ENCODE measurements at regions not wholly inside any gene's neighbourhood (a gene's known extent, or its start where the extent isn't known, plus 50 kb on each side); places are given as distances from the start of the nearest gene placed in this dataset.

DNA sequence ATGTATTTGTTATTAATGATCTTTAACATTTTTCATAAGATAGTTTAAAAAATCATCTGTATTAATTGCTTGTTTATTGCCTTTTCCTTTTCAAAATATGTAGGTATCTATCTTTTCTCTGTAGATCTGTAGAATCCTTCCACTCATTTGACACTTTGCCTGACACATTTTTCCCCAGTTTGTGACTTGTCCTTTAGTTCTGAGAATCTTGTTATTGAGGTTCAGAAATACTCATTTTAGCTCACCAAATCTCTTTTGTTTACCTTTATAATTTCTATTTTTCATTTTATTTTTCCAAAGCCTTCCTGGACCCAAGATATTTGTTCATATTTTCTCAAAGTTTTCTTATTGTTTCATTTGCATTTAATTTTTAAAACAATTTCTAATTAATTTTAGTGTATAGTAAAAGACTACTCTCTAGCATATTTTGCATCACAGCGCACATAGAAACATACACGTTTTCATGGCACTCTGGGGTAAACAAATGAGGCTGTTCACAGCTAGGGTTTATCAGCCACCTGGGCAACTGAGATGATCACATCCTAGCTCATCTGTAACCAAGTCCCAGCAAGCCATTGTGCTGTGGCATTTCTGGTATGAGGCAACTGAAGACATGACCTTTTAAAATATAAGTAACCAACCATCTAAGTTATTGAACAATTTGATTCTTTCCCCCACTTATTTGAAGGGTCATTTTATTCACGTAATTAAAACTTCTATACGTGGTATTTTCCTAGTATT lies 275.7 kb downstream of the ADGB start:
- Histone ChIP-seq H3K4me3 (ENCODE audit: control insufficient read depth in 1 of 7, extremely low read depth in 1 of 7, insufficient read depth in 4 of 7, low read depth in 2 of 7, low read length in 6 of 7) (no peak overlapping the region), H3K4me1 (ENCODE audit: control extremely low read depth in 1 of 4, control insufficient read depth in 4 of 4, insufficient read depth in 4 of 4, low read length in 3 of 4) (peaks cover 35 to 55% (median 46%) of the 10 kb centered on the region in 4 experiments), H3K27me3 (replicated peaks in 2 of 5; ENCODE audit: control insufficient read depth in 4 of 5, insufficient read depth in 5 of 5, low read length in 4 of 5) (no peaks in the 10 kb centered on the region), H3K27ac (ENCODE audit: insufficient read depth in 1 of 2, low read depth in 1 of 2, low read length in 2 of 2, poor library complexity in 1 of 2, severe bottlenecking in 2 of 2) (no peak overlapping the region), H3K36me3 (ENCODE audit: control insufficient read depth in 4 of 4, insufficient read depth in 4 of 4, low read length in 3 of 4) (no peaks in the 10 kb centered on the region), H3K9me3 (ENCODE audit: control extremely low read depth in 1 of 5, control insufficient read depth in 4 of 5, insufficient read depth in 2 of 5, low read depth in 1 of 5, low read length in 4 of 5) (no peaks in the 10 kb centered on the region)
- DNase-seq: no peak
- ChIA-PET POLR2A (interaction anchor here (1.2 kb wide), 1 partner anchor 33 kb away, joined by 3 read pairs; no protein-coding TSS in a partner anchor), CTCF (interaction anchor here (2.8 to 3.3 kb wide), 2 partner anchors 9 to 29 kb away, joined by 11 to 15 read pairs; no protein-coding TSS in a partner anchor)
- WGBS (ENCODE audit: insufficient coverage): 100% methylated on average over 1 of the region's 4 CpGs

DNA sequence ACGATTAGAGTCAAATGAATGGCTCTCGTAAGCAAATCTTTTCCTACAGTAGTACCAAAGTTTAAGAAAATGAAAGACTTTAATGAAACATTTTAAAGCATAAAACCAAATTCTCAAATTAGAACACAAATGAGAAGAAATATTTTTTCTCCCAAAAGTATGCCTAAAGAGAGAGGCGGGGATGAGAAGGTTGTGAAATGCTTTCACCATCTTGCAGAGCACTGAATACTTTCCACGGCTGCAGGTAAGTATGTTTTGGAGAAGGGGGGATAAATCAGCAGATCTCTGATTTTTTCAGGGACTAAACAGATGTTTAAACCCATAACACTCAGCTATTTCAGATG lies 277.1 kb downstream of the ADGB start:
- peak overlapping the region in 2 of 7 experiments; percentile 22 to 30 for H3K4me3 ChIP-seq (ENCODE audit: control insufficient read depth in 1 of 7, extremely low read depth in 1 of 7, insufficient read depth in 4 of 7, low read depth in 2 of 7, low read length in 6 of 7)
- POLR2A ChIA-PET: interaction anchor here (1.0 to 1.1 kb wide), 2 partner anchors 172 to 327 kb away, joined by 3 to 4 read pairs; no protein-coding TSS in a partner anchor
- peak overlapping the region; percentile 79 to 86 for H3K27ac ChIP-seq (ENCODE audit: insufficient read depth in 1 of 2, low read depth in 1 of 2, low read length in 2 of 2, poor library complexity in 1 of 2, severe bottlenecking in 2 of 2)
- no peaks in the 10 kb centered on the region for H3K36me3 ChIP-seq (ENCODE audit: control insufficient read depth in 4 of 4, insufficient read depth in 4 of 4, low read length in 3 of 4)
- no CpG with 5 or more reads among the region's 4 CpGs for WGBS (ENCODE audit: insufficient coverage)
- H3K9me3 ChIP-seq (ENCODE audit: control extremely low read depth in 1 of 5, control insufficient read depth in 4 of 5, insufficient read depth in 2 of 5, low read depth in 1 of 5, low read length in 4 of 5): no peaks in the 10 kb centered on the region
- no peak for DNase-seq
- no peaks in the 10 kb centered on the region for H3K27me3 ChIP-seq (replicated peaks in 2 of 5; ENCODE audit: control insufficient read depth in 4 of 5, insufficient read depth in 5 of 5, low read length in 4 of 5)
- CTCF ChIA-PET: interaction anchor here (2.8 to 3.3 kb wide), 2 partner anchors 11 to 27 kb away, joined by 11 to 15 read pairs; no protein-coding TSS in a partner anchor
- peaks cover 35 to 61% (median 54%) of the 10 kb centered on the region in 4 experiments for H3K4me1 ChIP-seq (ENCODE audit: control extremely low read depth in 1 of 4, control insufficient read depth in 4 of 4, insufficient read depth in 4 of 4, low read length in 3 of 4)

- DNase-seq: peak; percentile 94 to 97 (median 94)
- Histone ChIP-seq H3K27ac (ENCODE audit: insufficient read depth in 1 of 2, low read depth in 1 of 2, low read length in 2 of 2, poor library complexity in 1 of 2, severe bottlenecking in 2 of 2) (peak overlapping the region; percentile 79 to 86), H3K9me3 (ENCODE audit: control extremely low read depth in 1 of 5, control insufficient read depth in 4 of 5, insufficient read depth in 2 of 5, low read depth in 1 of 5, low read length in 4 of 5) (no peaks in the 10 kb centered on the region), H3K27me3 (replicated peaks in 2 of 5; ENCODE audit: control insufficient read depth in 4 of 5, insufficient read depth in 5 of 5, low read length in 4 of 5) (no peaks in the 10 kb centered on the region), H3K4me1 (ENCODE audit: control extremely low read depth in 1 of 4, control insufficient read depth in 4 of 4, insufficient read depth in 4 of 4, low read length in 3 of 4) (peaks cover 35 to 65% (median 57%) of the 10 kb centered on the region in 4 experiments), H3K36me3 (ENCODE audit: control insufficient read depth in 4 of 4, insufficient read depth in 4 of 4, low read length in 3 of 4) (no peaks in the 10 kb centered on the region), H3K4me3 (ENCODE audit: control insufficient read depth in 1 of 7, extremely low read depth in 1 of 7, insufficient read depth in 4 of 7, low read depth in 2 of 7, low read length in 6 of 7) (peak overlapping the region in 3 of 7 experiments; percentile 27 to 45 (median 33))
- 0% methylated on average over 1 of the region's 9 CpGs for WGBS (ENCODE audit: insufficient coverage)
- ChIA-PET CTCF (interaction anchor here (0.9 to 3.3 kb wide), 3 partner anchors 11 to 27 kb away, joined by 3 to 15 read pairs (median 11); no protein-coding TSS in a partner anchor), POLR2A (interaction anchor here (0.6 to 1.1 kb wide), 5 partner anchors 20 to 405 kb away, joined by 3 to 4 read pairs (median 3); no protein-coding TSS in a partner anchor)
Observed at GRCh38 chr6:146876271-146877151, 277.7 kb downstream of the ADGB start.

- DNase-seq: peak in 2 of 3 donors; percentile 51 to 52
- H3K4me3 ChIP-seq (ENCODE audit: control insufficient read depth in 1 of 7, extremely low read depth in 1 of 7, insufficient read depth in 4 of 7, low read depth in 2 of 7, low read length in 6 of 7): peak overlapping the region in 1 of 7 experiments; percentile 34
- POLR2A ChIA-PET: interaction anchor here (0.9 kb wide), 1 partner anchor 14 kb away, joined by 3 read pairs; no protein-coding TSS in a partner anchor
- H3K36me3 ChIP-seq (ENCODE audit: control insufficient read depth in 4 of 4, insufficient read depth in 4 of 4, low read length in 3 of 4): no peaks in the 10 kb centered on the region
- peak overlapping the region; percentile 22 to 60 for H3K27ac ChIP-seq (ENCODE audit: insufficient read depth in 1 of 2, low read depth in 1 of 2, low read length in 2 of 2, poor library complexity in 1 of 2, severe bottlenecking in 2 of 2)
- no peaks in the 10 kb centered on the region for H3K9me3 ChIP-seq (ENCODE audit: control extremely low read depth in 1 of 5, control insufficient read depth in 4 of 5, insufficient read depth in 2 of 5, low read depth in 1 of 5, low read length in 4 of 5)
- no peaks in the 10 kb centered on the region for H3K27me3 ChIP-seq (replicated peaks in 2 of 5; ENCODE audit: control insufficient read depth in 4 of 5, insufficient read depth in 5 of 5, low read length in 4 of 5)
- CTCF ChIA-PET: interaction anchor here (0.9 to 1.8 kb wide), 4 partner anchors 11 to 26 kb away, joined by 3 to 10 read pairs (median 4); no protein-coding TSS in a partner anchor
- no CpG with 5 or more reads among the region's 1 CpG for WGBS (ENCODE audit: insufficient coverage)
- H3K4me1 ChIP-seq (ENCODE audit: control extremely low read depth in 1 of 4, control insufficient read depth in 4 of 4, insufficient read depth in 4 of 4, low read length in 3 of 4): peaks cover 35 to 69% (median 59%) of the 10 kb centered on the region in 4 experiments
Observed at GRCh38 chr6:146878168-146878951, 279.6 kb downstream of the ADGB start.

- Histone ChIP-seq H3K27me3 (replicated peaks in 2 of 5; ENCODE audit: control insufficient read depth in 4 of 5, insufficient read depth in 5 of 5, low read length in 4 of 5) (no peaks in the 10 kb centered on the region), H3K4me1 (ENCODE audit: control extremely low read depth in 1 of 4, control insufficient read depth in 4 of 4, insufficient read depth in 4 of 4, low read length in 3 of 4) (peaks cover 35 to 69% (median 61%) of the 10 kb centered on the region in 4 experiments), H3K9me3 (ENCODE audit: control extremely low read depth in 1 of 5, control insufficient read depth in 4 of 5, insufficient read depth in 2 of 5, low read depth in 1 of 5, low read length in 4 of 5) (peaks cover 0 to 2% (median 0%) of the 10 kb centered on the region in 5 experiments), H3K36me3 (ENCODE audit: control insufficient read depth in 4 of 4, insufficient read depth in 4 of 4, low read length in 3 of 4) (no peaks in the 10 kb centered on the region), H3K27ac (ENCODE audit: insufficient read depth in 1 of 2, low read depth in 1 of 2, low read length in 2 of 2, poor library complexity in 1 of 2, severe bottlenecking in 2 of 2) (peak overlapping the region in 1 of 2 experiments; percentile 60), H3K4me3 (ENCODE audit: control insufficient read depth in 1 of 7, extremely low read depth in 1 of 7, insufficient read depth in 4 of 7, low read depth in 2 of 7, low read length in 6 of 7) (no peak overlapping the region)
- no CpG with 5 or more reads among the region's 2 CpGs for WGBS (ENCODE audit: insufficient coverage)
- DNase-seq: peak in 1 of 3 donors; percentile 42
- ChIA-PET CTCF (interaction anchor here (0.9 to 1.8 kb wide), 4 partner anchors 10 to 26 kb away, joined by 3 to 10 read pairs (median 4); no protein-coding TSS in a partner anchor), POLR2A (interaction anchor here (0.9 kb wide), 1 partner anchor 14 kb away, joined by 3 read pairs; no protein-coding TSS in a partner anchor)
Observed at GRCh38 chr6:146878952-146879340, 280.2 kb downstream of the ADGB start.

DNA sequence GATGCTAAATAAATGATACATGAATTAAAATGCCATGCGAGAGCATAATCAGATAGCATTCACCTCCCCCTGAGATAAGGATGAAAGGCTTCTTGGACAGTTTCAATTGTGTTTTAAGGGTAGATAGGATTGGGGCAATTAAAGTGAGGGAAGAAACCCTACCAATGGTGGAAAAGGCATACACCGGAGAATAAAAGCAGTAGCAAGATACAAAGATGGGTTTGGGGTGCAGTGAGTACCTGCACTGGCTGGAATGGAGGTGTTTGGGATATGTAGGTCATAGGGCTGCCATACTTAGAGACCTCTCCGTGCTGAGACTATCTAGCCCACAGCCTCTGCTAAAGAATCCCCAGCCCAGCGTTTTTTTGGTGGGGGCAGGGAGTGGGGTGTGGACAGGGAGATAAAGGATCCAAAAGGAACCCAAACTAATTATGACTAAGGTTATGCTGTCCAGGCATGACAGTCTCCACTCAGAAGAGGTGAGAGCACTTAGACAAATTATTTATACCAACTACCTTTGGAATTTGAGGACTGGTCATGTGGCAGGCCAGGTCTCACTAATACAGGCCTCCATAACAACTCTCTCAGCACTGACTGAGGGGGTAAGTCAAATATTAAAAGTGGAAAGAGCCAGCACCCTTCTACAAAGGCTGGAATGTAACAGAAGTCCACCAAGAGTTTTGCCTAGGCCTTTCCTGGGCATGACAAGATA lies 280.8 kb downstream of the ADGB start:
- H3K9me3 ChIP-seq (ENCODE audit: control extremely low read depth in 1 of 5, control insufficient read depth in 4 of 5, insufficient read depth in 2 of 5, low read depth in 1 of 5, low read length in 4 of 5): peaks cover 0 to 2% (median 0%) of the 10 kb centered on the region in 5 experiments
- ChIA-PET CTCF (interaction anchor here (0.8 to 1.8 kb wide), 6 partner anchors 9 to 25 kb away, joined by 3 to 10 read pairs (median 4); no protein-coding TSS in a partner anchor), POLR2A (no interaction called here)
- no peak for DNase-seq
- no peaks in the 10 kb centered on the region for H3K36me3 ChIP-seq (ENCODE audit: control insufficient read depth in 4 of 4, insufficient read depth in 4 of 4, low read length in 3 of 4)
- 45% methylated on average over 2 of the region's 4 CpGs for WGBS (ENCODE audit: insufficient coverage)
- H3K27ac ChIP-seq (ENCODE audit: insufficient read depth in 1 of 2, low read depth in 1 of 2, low read length in 2 of 2, poor library complexity in 1 of 2, severe bottlenecking in 2 of 2): peak overlapping the region in 1 of 2 experiments; percentile 60
- H3K4me1 ChIP-seq (ENCODE audit: control extremely low read depth in 1 of 4, control insufficient read depth in 4 of 4, insufficient read depth in 4 of 4, low read length in 3 of 4): peaks cover 35 to 69% (median 61%) of the 10 kb centered on the region in 4 experiments
- no peak overlapping the region for H3K4me3 ChIP-seq (ENCODE audit: control insufficient read depth in 1 of 7, extremely low read depth in 1 of 7, insufficient read depth in 4 of 7, low read depth in 2 of 7, low read length in 6 of 7)
- no peaks in the 10 kb centered on the region for H3K27me3 ChIP-seq (replicated peaks in 2 of 5; ENCODE audit: control insufficient read depth in 4 of 5, insufficient read depth in 5 of 5, low read length in 4 of 5)

Measured in common myeloid progenitor, CD34-positive (primary cell).